ENCODE measurements at regions not wholly inside any gene's neighbourhood (a gene's known extent, or its start where the extent isn't known, plus 50 kb on each side); places are given as distances from the start of the nearest gene placed in this dataset.

DNA sequence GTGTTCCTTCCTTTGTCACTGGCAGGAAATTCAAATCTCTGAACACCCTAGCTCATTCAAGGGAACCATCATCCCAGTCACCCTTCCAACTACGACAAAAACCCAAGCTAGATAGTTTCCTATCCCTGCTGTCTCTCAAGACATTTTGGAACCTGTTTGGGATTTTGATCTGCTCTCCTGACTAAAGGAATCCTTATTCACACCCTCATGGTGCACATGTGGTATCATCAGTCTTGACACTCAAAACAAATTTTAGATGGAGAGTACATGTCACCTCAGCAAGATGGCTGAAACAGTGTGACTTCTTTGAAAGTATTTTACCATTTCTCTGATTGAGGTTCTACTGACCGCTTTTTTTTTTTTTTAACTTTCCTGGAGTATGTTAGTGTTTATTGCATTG lies 234.3 kb upstream of the TMEM229A start:
- TF ChIP-seq CTCF (IDR thresholded peaks at IDR 0.05) = no peak
- TF ChIP-seq POLR2A (IDR thresholded peaks at IDR 0.05) = no peak

Data from vagina (tissue), 2 donors.